Left cardiac atrium (tissue), 4 donors: ENCODE measurements at regions not wholly inside any gene's neighbourhood (a gene's known extent, or its start where the extent isn't known, plus 50 kb on each side); places are given as distances from the start of the nearest gene placed in this dataset.
A peak's percentile ranks its signal among the peaks of the same experiment; 100 is the strongest.

ENCODE experiments used
- ATAC-seq, 2 donors: fragments of 200-7000 bp; cut with Tn5 transposase; one replicate each; pipeline ENCODE4 v1.9.1; 2020; ENCODE audit warnings: mild to moderate bottlenecking in 2 of 2, moderate library complexity in 2 of 2
- DNase-seq: peaks from one replicate; pipeline ENCODE4 v3.0.0-alpha.2; 2020
- intact Hi-C, 2 donors: fragments of 100-400 bp; cut with DNase I; formaldehyde crosslinking; loops; one replicate each; pipeline versions ENCODE4 v1.14.1 to v1.15.1; 2022 to 2023
- donor health status: DM: no; HTN: yes; CAD: no.
- donor health status: DM: no; HTN: yes; CAD: no; lungs with severe emphysema.
- donor health status: DM: yes; HTN: yes; CAD: no.
- donor health status: Dilated cardiomyopathy.

GRCh38 chr11:128187835-128188234, 399.5 kb downstream of the ETS1 start:
- intact Hi-C loops, result no loop called here
- ATAC-seq (no peak), DNase-seq (no peak)

- intact Hi-C loops, result no loop called here
- DNase-seq (no peak), ATAC-seq (no peak)
These were observed 400.0 kb downstream of the ETS1 start for GRCh38 chr11:128187377-128187776.

GRCh38 chr11:128184981-128185380, 402.4 kb downstream of the ETS1 start:
- intact Hi-C loops, result no loop called here
- ATAC-seq (no peak), DNase-seq (no peak)

GRCh38 chr11:128182844-128183243, 404.5 kb downstream of the ETS1 start:
- intact Hi-C loops, result no loop called here
- DNase-seq (no peak), ATAC-seq (no peak)

GRCh38 chr11:128181984-128182383, 405.4 kb downstream of the ETS1 start:
- ATAC-seq, result no peak
- intact Hi-C loops, result no loop called here
- DNase-seq, result no peak

GRCh38 chr11:128181088-128181480, 406.3 kb downstream of the ETS1 start:
- DNase-seq (no peak), ATAC-seq (no peak)
- intact Hi-C loops, result no loop called here

GRCh38 chr11:128180441-128181087, 406.8 kb downstream of the ETS1 start:
- intact Hi-C loops, result no loop called here
- peak in 1 of 2 donors; percentile 69 for ATAC-seq
- no peak for DNase-seq

GRCh38 chr11:128179512-128179911, 407.8 kb downstream of the ETS1 start:
- ATAC-seq (no peak), DNase-seq (no peak)
- intact Hi-C loops, result loop anchor here (10.0 kb wide), 3 partner anchors 115 to 775 kb away; no protein-coding TSS in a partner anchor

- no peak for DNase-seq
- intact Hi-C loops, result loop anchor here (10.0 kb wide), 3 partner anchors 116 to 776 kb away; no protein-coding TSS in a partner anchor
These were observed 408.3 kb downstream of the ETS1 start for GRCh38 chr11:128179039-128179438.

GRCh38 chr11:128174465-128175291, 412.7 kb downstream of the ETS1 start:
- ATAC-seq (no peak), DNase-seq (no peak)
- intact Hi-C loops, result loop anchor here (5.0 to 10.0 kb wide), 6 partner anchors 113 to 780 kb away; no protein-coding TSS in a partner anchor

More at GRCh38 chr11:128179039-128179438, 408.3 kb downstream of the ETS1 start:
- ATAC-seq, result no peak

- intact Hi-C loops, result loop anchor here (2.0 to 10.0 kb wide), 7 partner anchors 115 to 783 kb away; no protein-coding TSS in a partner anchor
- peak; percentile 83 to 91 for ATAC-seq
- peak; percentile 85 for DNase-seq
These were observed 415.1 kb downstream of the ETS1 start for GRCh38 chr11:128172046-128172878.

GRCh38 chr11:128171506-128171905, 415.9 kb downstream of the ETS1 start:
- no peak for ATAC-seq
- DNase-seq, result no peak
- intact Hi-C loops, result loop anchor here (5.0 to 10.0 kb wide), 6 partner anchors 116 to 783 kb away; no protein-coding TSS in a partner anchor

- DNase-seq, result no peak
- intact Hi-C loops, result loop anchor here in 1 of 2 donors (10.0 kb wide), 1 partner anchor 689 kb away; no protein-coding TSS in a partner anchor
- no peak for ATAC-seq
These were observed 421.8 kb downstream of the ETS1 start for GRCh38 chr11:128165572-128165971.

GRCh38 chr11:128164080-128164741, 423.1 kb downstream of the ETS1 start:
- intact Hi-C loops, result loop anchor here in 1 of 2 donors (10.0 kb wide), 1 partner anchor 691 kb away; no protein-coding TSS in a partner anchor
- ATAC-seq, result no peak

GRCh38 chr11:128161994-128162393, 425.4 kb downstream of the ETS1 start:
- DNase-seq (no peak), ATAC-seq (no peak)
- intact Hi-C loops, result loop anchor here in 1 of 2 donors (10.0 kb wide), 1 partner anchor 693 kb away; no protein-coding TSS in a partner anchor

More at GRCh38 chr11:128164080-128164741, 423.1 kb downstream of the ETS1 start:
- DNase-seq, result no peak

- DNase-seq, result no peak
- ATAC-seq, result no peak
- intact Hi-C loops, result loop anchor here in 1 of 2 donors (10.0 kb wide), 1 partner anchor 693 kb away; no protein-coding TSS in a partner anchor
These were observed 425.9 kb downstream of the ETS1 start for GRCh38 chr11:128161436-128161835.

GRCh38 chr11:128158860-128159259, 428.5 kb downstream of the ETS1 start:
- intact Hi-C loops, result loop anchor here (5.0 kb wide), 2 partner anchors 127 to 473 kb away; no protein-coding TSS in a partner anchor

More at GRCh38 chr11:128158860-128159259, 428.5 kb downstream of the ETS1 start:
- no peak for ATAC-seq
- no peak for DNase-seq
